ENCODE measurements at regions not wholly inside any gene's neighbourhood (a gene's known extent, or its start where the extent isn't known, plus 50 kb on each side); places are given as distances from the start of the nearest gene placed in this dataset.
"Not testable (repeated sequence)": the region's sequence is repeated elsewhere in the genome, so short reads cannot be mapped to it uniquely, and the experiment has no call there.

- H3K4me1 ChIP-seq (ENCODE audit: insufficient read depth, low read length); CTCF ChIA-PET (ENCODE audit: low intra/inter-chr PET ratio, low total read pairs); H4K20me1 ChIP-seq (ENCODE audit: insufficient read depth, low read length); DNase-seq (ENCODE audit: low spot score); intact Hi-C loops (cut with micrococcal nuclease; ENCODE audit: unreplicated experiment); ATAC-seq; BruUV-seq (replicated peaks); H2AFZ ChIP-seq (ENCODE audit: low read length); H3K4me3 ChIP-seq (replicated peaks in 1 of 3; ENCODE audit: insufficient read depth in 1 of 3, low read depth in 2 of 3, low read length in 3 of 3); H3K9me3 ChIP-seq (ENCODE audit: low read length); H3K27me3 ChIP-seq (ENCODE audit: control insufficient read depth in 1 of 2, insufficient read depth in 2 of 2, low read length in 2 of 2); H3K27ac ChIP-seq (ENCODE audit: extremely low read length, insufficient read depth, low read length); H3K4me2 ChIP-seq (ENCODE audit: low read depth, low read length); H3K79me2 ChIP-seq (ENCODE audit: insufficient read depth, low read length); H3K9ac ChIP-seq (ENCODE audit: insufficient read depth, low read depth, low read length); POLR2A ChIA-PET; FAIRE-seq; H3K36me3 ChIP-seq (replicated peaks in 1 of 2; ENCODE audit: control insufficient read depth in 1 of 2, insufficient read depth in 2 of 2, low read length in 2 of 2); in situ Hi-C loops (cut with HindIII; ENCODE audit: extremely low pct_ligation_motif_present, low pct_unique_long_range_greater_than_20kb): not testable (repeated sequence)
- 36% methylated on average over 1 of the region's 1 CpG for WGBS (ENCODE audit: low lambda C conversion rate)
Observed at GRCh38 chr11:100531290-100531689, 155.8 kb upstream of the ARHGAP42 start.

- intact Hi-C loops (cut with micrococcal nuclease; ENCODE audit: unreplicated experiment) (no loop called here), in situ Hi-C loops (cut with HindIII; ENCODE audit: extremely low pct_ligation_motif_present, low pct_unique_long_range_greater_than_20kb) (no loop called here)
- H3K79me2 ChIP-seq (ENCODE audit: insufficient read depth, low read length), result no peaks in the 10 kb centered on the region
- no peak overlapping the region for H2AFZ ChIP-seq (ENCODE audit: low read length)
- H3K27me3 ChIP-seq (ENCODE audit: control insufficient read depth in 1 of 2, insufficient read depth in 2 of 2, low read length in 2 of 2), result no peaks in the 10 kb centered on the region
- no peak for TF ChIP-seq PPARG (CRISPR knock-in tag; conservative IDR thresholded peaks at IDR 0.05)
- TF ChIP-seq ZNF766 (CRISPR knock-in tag; IDR thresholded peaks at IDR 0.05; ENCODE audit: borderline replicate concordance), result no peak
- no peak for TF ChIP-seq ELK4 (CRISPR knock-in tag; IDR thresholded peaks at IDR 0.05; ENCODE audit: borderline replicate concordance)
- WGBS (ENCODE audit: low lambda C conversion rate), result 0% methylated on average over 5 of the region's 5 CpGs
- no peak overlapping the region for H3K4me2 ChIP-seq (ENCODE audit: low read depth, low read length)
- ChIA-PET CTCF (ENCODE audit: low intra/inter-chr PET ratio, low total read pairs) (no interaction called here), POLR2A (no interaction called here)
- no peak overlapping the region for H3K4me3 ChIP-seq (replicated peaks in 1 of 3; ENCODE audit: insufficient read depth in 1 of 3, low read depth in 2 of 3, low read length in 3 of 3)
- H3K9ac ChIP-seq (ENCODE audit: insufficient read depth, low read depth, low read length), result no peak overlapping the region
- no peaks in the 10 kb centered on the region for H3K36me3 ChIP-seq (replicated peaks in 1 of 2; ENCODE audit: control insufficient read depth in 1 of 2, insufficient read depth in 2 of 2, low read length in 2 of 2)
- H3K9me3 ChIP-seq (ENCODE audit: low read length), result no peaks in the 10 kb centered on the region
- H4K20me1 ChIP-seq (ENCODE audit: insufficient read depth, low read length), result no peaks in the 10 kb centered on the region
- no peaks in the 10 kb centered on the region for H3K4me1 ChIP-seq (ENCODE audit: insufficient read depth, low read length)
- no peak for ATAC-seq
- BruUV-seq (replicated peaks), result no TSS peak
- FAIRE-seq, result no peak
- no peak for DNase-seq (ENCODE audit: low spot score)
- H3K27ac ChIP-seq (ENCODE audit: extremely low read length, insufficient read depth, low read length), result no peak overlapping the region
Observed at GRCh38 chr11:100536979-100537378, 150.1 kb upstream of the ARHGAP42 start.
